ENCODE measurements at regions not wholly inside any gene's neighbourhood (a gene's known extent, or its start where the extent isn't known, plus 50 kb on each side); places are given as distances from the start of the nearest gene placed in this dataset.

GRCh38 chr10:78729366-78729765 lies 339.4 kb upstream of the ZMIZ1 start:
- no peak for DNase-seq

- DNase-seq = no peak
Measured at GRCh38 chr10:78729800-78730199, 339.0 kb upstream of the ZMIZ1 start.

GRCh38 chr10:78730754-78731153 lies 338.0 kb upstream of the ZMIZ1 start:
- no peak for DNase-seq

- no peak for DNase-seq
Measured at GRCh38 chr10:78731675-78732074, 337.1 kb upstream of the ZMIZ1 start.

- DNase-seq = no peak
Measured at GRCh38 chr10:78732381-78732780, 336.4 kb upstream of the ZMIZ1 start.

- no peak for DNase-seq
Measured at GRCh38 chr10:78736926-78737630, 331.7 kb upstream of the ZMIZ1 start.

GRCh38 chr10:78737883-78738856 lies 330.6 kb upstream of the ZMIZ1 start:
- DNase-seq = no peak

GRCh38 chr10:78738861-78739260 lies 329.9 kb upstream of the ZMIZ1 start:
- no peak for DNase-seq

GRCh38 chr10:78739444-78740053 lies 329.2 kb upstream of the ZMIZ1 start:
- no peak for DNase-seq

- no peak for DNase-seq
Measured at GRCh38 chr10:78740976-78741915, 327.5 kb upstream of the ZMIZ1 start.

GRCh38 chr10:78742406-78742729 lies 326.4 kb upstream of the ZMIZ1 start:
- DNase-seq = no peak

- DNase-seq = no peak
Measured at GRCh38 chr10:78742730-78743615, 325.8 kb upstream of the ZMIZ1 start.

- no peak for DNase-seq
Measured at GRCh38 chr10:78744056-78744455, 324.7 kb upstream of the ZMIZ1 start.

GRCh38 chr10:78744491-78745090 lies 324.2 kb upstream of the ZMIZ1 start:
- DNase-seq = no peak

- DNase-seq = no peak
Measured at GRCh38 chr10:78745441-78745840, 323.3 kb upstream of the ZMIZ1 start.

GRCh38 chr10:78746155-78746763 lies 322.5 kb upstream of the ZMIZ1 start:
- DNase-seq = peak; percentile 78

- DNase-seq = peak; percentile 57
Measured at GRCh38 chr10:78747401-78748234, 321.1 kb upstream of the ZMIZ1 start.

GRCh38 chr10:78748235-78748533 lies 320.6 kb upstream of the ZMIZ1 start:
- DNase-seq = peak; percentile 60

GRCh38 chr10:78749200-78749599 lies 319.6 kb upstream of the ZMIZ1 start:
- no peak for DNase-seq

- no peak for DNase-seq
Measured at GRCh38 chr10:78749898-78750297, 318.9 kb upstream of the ZMIZ1 start.
